HG03066 (cell line): ENCODE measurements at regions not wholly inside any gene's neighbourhood (a gene's known extent, or its start where the extent isn't known, plus 50 kb on each side); places are given as distances from the start of the nearest gene placed in this dataset.

Experiments
- ATAC-seq: cut with Tn5 transposase; IDR thresholded peaks from one replicate; pipeline ENCODE4 v1.9.1; 2021; ENCODE audit warnings: low read depth; ENCODE audit not compliant: unreplicated experiment

DNA sequence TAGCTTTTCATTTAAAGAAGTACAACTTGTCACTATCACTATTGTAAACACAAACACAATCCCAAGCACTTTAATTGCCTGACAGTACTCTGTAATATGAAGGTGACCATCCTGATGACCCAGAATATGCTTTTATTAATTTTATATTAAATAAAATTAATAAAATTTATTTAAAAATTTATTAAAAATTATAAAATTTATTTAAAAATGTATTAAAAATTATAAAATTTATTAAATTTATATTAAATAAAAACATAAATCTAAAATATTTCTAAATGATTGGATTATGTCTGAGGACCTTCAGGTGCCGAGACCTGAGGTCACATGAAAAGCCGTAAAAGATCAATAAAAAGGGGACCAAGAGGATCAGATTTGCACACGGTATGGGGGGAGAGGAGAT, 229.8 kb upstream of the KIRREL3 start:
- ATAC-seq = no peak

DNA sequence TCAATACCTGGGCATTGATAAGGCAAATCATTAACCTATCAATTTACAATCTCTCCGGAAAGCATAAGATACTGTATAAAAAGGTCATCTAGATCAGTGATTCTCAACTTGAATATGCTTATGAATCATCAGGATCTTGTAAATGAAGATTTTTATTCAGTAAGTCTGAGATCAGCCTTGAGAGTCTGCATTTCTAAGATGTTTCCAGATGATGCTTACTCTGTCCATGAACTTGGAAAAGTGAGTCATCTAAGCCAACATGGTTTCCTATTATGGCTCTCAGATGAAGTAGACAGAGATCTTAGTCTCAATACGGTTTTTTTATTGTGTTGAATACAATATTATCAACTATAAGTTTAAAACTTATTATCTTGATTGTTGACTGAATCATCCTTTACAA, 226.4 kb upstream of the KIRREL3 start:
- ATAC-seq = no peak

DNA sequence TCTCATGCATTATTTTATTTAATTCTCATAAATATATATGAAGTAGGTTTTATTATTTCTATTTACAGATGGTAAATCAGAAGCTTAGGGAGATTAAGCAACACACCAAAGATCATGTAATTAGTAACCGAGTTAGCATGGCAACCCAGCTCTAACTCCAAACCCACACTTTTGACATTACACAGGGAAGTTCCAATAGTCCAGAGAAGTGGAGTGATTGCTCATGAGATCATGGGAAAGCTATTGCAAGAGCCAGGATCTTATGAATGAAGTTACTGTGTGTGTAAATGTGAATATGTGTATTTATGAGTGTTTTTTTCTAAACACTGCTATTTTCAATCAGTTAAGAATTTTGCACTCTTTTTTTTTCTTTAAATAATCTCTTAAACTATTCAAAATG, 225.8 kb upstream of the KIRREL3 start:
- no peak for ATAC-seq

DNA sequence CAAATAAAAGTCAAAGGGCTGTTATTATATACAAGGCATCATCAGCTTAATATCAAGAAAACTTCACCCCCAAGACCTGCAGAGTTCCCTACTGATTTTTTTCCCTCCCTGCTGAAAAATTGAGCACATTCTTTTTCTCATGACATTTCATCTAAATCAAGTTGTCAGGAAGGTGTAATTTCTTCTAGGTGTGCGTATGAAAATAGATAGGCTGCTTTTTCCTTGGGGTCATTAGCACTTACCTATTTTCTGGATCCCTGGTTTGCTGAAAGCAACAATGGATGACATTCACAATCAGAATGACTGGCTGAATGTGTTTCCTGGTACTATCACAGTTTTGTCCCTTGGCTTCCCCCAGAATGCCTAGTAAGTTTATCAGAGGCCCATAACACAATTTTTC, 225.0 kb upstream of the KIRREL3 start:
- ATAC-seq = no peak

DNA sequence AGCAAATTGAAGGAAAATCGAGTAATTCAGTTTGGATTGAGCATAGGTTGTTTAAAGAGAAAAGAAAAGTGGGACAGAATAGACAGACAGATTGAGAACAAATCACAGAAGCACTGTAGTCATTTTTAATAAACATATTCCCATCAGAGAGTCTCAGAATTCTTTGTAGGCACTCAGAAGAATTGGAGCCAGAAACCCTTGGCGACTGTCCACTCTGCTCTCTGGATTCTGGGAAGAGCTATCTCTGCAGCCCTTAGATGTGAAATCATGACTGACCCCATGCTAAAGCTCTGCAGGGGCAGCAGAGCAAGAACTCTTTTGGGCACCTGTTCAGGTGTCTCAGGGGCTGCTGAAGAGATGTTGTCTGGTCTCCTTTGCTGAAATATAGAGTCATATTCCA, 223.7 kb upstream of the KIRREL3 start:
- no peak for ATAC-seq

DNA sequence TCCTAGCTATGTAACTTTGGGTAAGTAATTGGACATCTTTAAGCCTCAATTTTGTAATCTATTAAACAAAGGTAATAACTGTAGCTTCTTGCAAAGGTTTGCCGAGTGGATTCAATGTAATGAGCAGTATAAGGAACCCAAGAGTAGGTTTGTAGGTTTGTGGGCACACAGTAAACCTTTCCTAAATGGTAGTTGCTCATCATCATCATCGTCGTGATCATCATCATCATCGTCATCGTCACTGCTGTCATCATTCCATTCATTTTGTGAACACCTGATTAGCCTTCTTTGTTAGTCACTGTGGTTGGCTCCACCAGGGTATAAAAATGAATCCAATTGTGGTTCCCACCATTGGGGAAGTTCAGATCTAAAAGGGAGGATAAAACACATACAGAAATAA, 223.1 kb upstream of the KIRREL3 start:
- no peak for ATAC-seq

DNA sequence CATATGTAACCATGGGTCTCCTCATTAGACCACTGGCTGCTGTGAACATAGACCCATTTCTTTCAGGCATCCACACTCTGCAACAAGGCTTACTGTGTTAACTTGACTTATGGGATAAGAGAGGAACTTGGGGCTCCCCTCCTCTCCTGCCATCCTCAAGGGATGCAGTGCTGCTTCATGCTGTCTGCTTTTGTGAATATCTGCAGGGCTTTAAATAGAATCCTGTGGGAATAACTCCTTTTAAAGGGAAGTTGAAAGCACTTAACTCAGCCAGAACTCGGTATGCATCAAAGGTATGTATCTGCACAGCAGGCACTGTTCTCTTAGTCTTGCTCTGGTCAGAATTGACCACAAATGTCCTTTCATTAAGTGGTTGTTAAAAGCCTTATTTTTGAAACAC, 222.5 kb upstream of the KIRREL3 start:
- no peak for ATAC-seq

DNA sequence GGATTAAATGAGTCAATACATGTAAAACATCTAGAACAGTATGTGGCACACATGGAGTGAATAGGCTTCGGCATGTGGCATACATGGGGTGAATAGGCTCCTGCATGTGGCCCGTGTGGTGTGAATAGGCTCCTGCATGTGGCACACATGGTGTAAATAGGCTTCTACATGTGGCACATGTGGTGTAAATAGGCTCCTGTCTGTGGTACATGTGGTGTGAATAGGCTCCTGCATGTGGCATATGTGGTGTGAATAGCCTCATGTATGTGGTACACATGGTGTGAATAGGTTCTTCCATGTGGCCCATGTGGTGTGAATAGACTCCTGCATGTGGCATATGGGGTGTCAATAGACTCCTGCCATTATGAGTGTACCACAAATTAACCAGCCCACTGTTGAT, 219.1 kb upstream of the KIRREL3 start:
- no peak for ATAC-seq

DNA sequence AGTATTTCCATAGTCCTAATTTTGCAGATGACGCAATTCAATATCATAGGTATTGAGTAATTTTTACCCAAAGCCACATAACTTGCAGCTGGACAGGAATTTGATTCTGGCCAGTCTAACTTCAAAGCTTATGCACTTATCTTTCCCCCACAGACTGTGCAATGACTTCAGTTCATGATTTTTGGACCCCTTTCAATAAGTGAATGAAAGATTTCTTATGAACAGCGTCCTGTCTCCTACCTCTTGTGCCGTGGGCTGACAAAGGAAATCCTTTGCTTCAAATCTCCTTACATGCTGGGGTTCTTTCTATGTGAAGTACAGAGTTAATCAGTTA, 217.7 kb upstream of the KIRREL3 start:
- ATAC-seq = no peak

DNA sequence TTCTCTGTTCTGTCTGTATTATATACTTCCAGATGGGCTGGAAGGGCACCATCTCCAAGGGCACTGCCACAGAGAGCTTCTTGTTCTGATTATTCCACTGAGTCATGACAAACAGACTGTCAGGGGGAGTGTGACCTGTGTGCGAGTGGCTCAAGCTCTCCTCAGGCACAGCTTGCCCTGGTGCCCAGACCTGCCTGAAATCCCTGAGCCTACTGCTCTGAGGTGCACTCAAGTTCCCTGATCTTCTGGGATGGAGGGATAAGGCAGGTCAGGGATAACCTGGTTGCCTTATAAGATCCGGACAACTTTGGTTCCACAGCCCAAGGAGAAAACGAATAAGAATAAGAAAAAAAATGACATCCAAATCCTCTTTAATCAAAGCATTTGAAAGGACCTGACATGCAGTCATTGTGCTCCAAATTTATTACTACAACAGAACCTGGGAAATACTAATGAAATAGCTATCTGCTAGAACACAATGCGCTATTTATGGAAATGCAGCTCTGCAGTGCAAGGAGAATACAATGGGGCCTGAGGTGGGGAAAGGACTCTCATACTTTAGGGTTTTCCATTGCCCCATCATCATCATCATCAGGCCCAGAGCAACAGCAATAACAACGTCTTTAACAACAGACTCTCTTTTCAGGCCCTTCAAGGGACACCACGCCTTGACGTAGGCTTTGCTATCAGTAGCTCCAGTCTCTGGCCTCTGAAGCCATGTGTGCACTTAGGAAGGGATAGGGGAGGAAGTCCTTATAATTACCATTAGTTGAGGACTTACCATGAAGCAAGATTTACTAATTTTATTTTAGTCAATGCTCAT, 217.1 kb upstream of the KIRREL3 start:
- no peak for ATAC-seq

DNA sequence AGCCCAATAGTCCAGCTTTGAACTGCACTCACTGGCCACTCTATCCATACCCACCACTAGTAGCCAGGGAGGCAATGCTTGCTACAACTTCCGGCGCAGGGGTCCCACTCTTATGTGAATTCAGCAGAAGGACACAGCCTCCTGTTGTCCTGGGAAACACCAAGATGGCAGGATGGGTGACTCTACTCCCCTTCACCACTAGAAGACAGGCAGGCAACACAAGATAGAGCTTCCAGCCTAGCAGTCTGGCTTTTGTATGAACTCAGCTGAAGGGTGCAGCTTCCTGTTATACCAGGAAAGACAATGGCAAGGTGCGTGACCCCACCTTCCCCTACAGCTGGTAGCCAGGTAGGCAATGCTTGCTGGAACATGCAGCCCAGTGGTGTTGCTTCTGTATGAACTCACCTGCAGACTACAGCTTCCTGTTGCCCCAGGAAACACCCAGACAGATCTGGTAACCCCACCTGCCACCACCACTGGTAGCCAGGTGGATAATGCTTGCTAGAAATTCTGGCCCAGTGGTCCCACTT, 205.2 kb upstream of the KIRREL3 start:
- ATAC-seq = no peak

DNA sequence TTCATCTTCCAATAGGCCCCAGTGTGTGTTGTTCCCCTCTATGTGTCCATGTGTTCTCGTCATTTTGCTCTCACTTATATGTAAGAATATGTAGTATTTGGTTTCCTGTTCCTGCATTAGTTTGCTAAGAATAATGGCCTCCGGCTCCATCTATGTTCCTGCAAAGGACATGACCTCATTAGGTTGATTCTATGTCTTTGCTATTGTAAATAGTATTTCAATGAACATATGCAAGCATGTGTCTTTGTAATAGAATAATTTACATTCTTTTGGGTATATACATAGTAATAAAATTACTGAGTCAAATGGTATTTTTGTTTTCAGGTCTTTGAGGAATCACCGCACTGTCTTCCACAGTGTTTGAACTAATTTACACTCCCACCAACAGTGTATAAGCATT, 202.9 kb upstream of the KIRREL3 start:
- no peak for ATAC-seq

DNA sequence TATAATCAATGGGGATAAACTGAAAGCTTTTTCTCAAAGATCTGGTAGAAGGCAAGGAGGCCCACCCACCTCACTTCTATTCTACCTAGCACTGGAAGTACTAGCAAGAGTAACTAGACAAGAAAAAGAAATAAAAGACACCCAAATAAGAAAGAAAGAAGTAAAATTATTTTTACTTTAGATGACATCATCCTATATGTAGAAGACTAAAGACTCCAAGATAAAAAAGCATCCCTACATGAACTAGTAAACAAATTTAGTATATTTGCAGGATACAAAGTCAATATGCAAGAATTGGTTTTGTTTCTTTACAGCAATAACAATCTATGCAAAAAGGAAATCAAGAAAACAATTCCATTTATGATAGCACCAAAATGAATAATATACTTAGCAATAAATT, 201.5 kb upstream of the KIRREL3 start:
- ATAC-seq = no peak

DNA sequence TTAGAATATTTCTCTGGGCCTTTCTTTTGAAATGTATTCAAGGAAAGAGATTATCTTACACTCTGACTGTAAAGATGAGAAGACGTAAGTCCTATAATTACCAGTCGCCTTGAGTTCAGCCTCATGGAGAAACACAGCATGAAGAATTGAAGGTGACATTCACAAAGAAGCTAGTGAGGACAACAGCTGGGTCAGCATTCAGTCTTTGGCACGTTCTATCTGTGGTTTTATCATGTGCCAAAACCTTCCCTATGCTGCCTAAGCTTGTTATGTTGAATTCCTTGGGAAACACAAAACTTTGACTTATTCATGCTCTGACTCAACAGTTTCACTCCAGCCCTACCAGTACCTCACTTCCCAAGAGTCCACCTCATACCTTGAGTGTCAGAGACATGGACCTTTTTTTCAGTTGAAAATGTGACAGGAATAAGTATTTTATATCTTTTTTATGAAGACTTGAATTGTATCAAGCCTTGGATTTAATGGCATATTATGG, 198.8 kb upstream of the KIRREL3 start:
- ATAC-seq = no peak

DNA sequence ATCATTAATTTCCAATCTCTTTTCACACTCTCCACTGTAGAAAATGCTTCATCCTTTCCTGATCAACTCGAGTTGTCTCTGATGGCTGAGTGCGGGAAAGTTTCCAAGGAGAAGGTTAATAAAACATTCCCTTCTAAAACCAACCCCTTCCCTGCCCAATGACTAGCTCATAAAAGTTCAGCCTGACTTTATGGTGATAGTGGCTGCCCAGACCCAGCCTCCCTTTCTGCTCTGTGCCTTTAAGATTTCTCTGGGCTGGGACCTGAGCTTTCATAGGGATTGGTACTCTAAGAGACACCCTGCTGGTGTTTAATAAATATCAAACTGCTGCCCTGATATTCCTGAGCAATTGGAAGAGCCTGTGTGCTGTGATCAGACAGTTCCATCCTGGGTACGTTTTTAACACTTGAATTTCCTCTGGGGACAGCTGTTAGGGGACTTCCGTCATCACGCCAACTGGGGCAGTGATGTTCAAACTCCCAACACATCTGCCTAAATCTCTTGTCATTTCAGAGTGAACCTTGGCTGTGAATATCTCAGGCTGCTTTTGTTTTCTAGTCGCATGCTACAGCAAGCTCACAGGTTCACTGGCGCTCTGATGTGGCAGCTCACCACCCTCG, 195.0 kb upstream of the KIRREL3 start:
- ATAC-seq = no peak

DNA sequence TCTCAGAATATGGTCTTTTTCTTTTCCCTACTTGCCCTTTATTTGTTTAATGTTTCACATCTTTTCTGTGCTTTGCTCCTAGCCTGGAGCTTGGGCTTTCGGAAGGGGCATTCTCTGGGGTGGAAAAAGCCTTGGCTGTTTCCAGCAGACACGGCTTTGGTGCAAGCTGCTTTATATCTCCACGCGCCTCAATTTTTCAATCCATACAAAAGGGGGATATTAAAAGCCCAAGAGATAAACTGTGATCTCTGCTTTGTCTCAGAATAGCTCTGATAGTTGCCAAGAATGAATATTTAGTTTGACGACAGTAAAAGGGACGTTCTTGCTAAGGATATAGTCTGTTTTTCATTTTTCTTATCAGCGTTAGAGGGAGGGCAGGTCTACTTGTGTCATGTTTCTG, 194.0 kb upstream of the KIRREL3 start:
- no peak for ATAC-seq

DNA sequence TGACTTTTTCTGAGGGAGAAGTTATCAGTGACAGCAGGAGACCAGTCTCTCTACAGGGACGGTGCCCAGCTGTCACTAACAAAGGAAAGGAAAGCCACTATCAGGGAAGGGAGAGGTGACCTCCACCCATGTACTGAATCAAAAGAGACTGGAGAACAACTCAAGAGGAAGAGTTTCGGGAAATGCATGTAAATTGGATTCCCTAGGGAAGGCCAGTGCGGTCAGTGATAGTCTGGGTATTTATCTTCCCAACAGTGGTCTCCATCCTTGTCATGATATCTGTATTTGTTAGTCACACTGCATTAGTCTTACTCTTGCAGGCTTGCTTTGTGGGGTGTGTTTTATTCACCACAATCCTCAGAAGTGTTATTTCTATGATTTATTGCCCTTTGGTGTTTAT, 193.4 kb upstream of the KIRREL3 start:
- ATAC-seq = no peak

DNA sequence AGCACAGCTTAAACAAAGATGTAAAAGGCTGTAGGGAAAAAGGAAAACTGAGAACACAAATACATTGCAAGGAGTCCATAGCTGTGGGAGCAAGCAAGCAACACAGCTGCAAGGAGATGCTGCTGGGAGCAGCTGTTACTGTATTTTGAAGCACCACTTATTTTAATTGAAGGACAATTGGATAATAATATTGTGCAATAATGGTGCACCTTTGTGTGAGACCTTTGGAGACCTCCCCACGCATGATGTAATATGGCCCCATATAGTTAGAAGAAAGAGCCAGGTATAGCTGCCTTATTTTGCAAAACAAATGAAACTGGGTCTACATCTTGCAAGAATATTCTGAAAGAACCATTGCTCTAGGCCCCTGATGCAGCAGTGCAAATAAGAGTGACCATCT, 191.1 kb upstream of the KIRREL3 start:
- no peak for ATAC-seq

DNA sequence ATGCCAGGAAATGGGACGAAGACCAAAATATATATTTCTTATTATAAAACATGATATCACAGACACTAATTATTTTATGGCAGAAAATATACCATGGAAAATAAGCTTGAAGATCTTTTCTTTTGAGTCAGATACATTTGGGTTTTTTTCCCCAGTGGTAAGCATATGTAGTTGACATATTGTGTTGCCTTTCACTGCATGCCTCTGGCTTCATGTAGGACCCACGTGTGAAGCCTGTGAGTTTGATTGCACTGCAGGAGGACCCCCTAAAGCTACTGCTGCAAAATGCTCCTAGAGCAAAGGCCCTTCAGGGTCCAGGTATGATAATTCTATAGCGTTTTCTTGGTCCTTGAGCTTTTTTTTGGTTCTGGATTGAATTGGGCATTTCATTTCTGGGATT, 190.7 kb upstream of the KIRREL3 start:
- no peak for ATAC-seq

DNA sequence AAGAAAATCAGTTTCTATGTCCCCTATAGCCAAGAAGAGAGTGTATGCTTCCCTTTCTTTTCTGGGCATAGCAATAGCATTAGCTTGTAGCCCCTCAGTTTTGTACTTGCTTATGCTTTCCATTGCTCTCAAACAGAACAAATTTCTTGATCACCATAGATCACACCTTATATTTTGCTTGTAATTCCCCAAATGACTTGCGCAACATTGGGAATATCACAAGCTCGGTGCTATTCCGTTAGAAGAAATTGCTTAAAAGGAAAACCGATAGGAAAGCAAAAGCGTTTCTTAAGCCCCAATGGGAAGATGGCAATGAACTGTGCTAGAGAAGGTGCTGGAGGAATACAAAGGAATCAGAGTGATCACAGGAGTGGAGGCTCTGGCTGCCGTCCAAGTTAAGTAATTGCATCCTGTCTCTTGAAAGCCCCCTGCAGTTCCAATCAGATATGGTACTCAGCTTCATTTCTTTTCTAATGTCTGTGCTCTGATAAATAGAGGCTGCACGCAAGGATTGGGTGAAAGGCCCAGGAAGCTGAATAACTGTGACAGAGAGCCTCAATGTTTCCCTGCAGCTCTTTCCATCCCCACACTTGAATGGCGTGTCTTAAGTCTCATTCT, 182.1 kb upstream of the KIRREL3 start:
- no peak for ATAC-seq

DNA sequence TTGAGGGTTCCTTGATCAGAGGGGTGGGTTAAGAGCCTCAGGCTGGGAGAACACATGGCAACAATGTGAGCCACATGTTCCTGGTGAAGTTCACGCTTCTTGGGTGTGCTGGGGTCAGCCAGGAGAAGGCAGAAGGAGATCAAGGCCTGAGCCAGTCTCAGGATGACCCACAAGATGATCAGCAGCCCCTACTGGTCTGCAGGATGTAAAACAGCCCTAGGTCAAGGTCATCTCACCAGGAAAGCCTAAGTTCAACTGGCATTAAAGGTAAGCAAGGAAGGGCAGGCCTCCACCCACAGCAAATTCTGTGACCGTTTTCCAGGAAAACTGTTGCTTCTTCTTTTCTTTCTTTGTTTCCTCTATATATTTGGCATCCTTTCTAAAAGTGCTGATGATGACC, 156.7 kb upstream of the KIRREL3 start:
- ATAC-seq = no peak

DNA sequence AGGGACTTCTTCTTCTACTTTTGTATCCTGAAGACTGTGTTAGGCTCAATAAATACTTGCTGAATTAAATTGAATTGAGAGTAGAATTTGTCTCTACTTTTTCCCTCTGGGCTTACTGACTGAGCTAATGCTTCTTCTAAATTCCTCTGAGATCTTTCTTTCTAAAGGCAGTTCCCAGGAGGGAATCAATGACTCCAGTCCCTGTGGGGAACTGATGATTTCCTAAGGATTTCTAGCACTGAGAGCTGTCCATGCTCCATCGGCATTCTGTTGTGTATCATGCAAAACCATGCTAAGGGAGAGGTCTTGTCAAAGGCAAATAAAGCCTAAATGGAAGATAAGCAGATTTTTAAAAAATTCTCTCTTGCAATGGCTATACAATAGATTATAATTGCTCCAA, 148.8 kb upstream of the KIRREL3 start:
- no peak for ATAC-seq
